SK-N-SH (cell line): ENCODE measurements at regions not wholly inside any gene's neighbourhood (a gene's known extent, or its start where the extent isn't known, plus 50 kb on each side); places are given as distances from the start of the nearest gene placed in this dataset.

Experiments
- ELF1 ChIP-seq: IDR thresholded peaks from 2 replicates; pipeline ENCODE4 v1.4.0; 2012
- EP300 ChIP-seq, 2 experiments: IDR thresholded peaks; 2 replicates each; pipeline versions ENCODE4 v1.4.0 to v1.6.1; 2012; ENCODE audit warnings: borderline replicate concordance in 1 of 2, low read depth in 1 of 2, low read length in 1 of 2
- EZH2phosphoT487 ChIP-seq: fragments of 200-600 bp; sonication (generic); IDR thresholded peaks from 2 replicates; pipeline ENCODE4 v1.6.1; 2017; ENCODE audit warnings: low read depth, mixed run types, mild to moderate bottlenecking, antibody characterized with exemption, moderate library complexity, borderline replicate concordance
- JUND ChIP-seq: IDR thresholded peaks from 2 replicates; pipeline ENCODE4 v1.4.0; 2012
- MEF2A ChIP-seq: IDR thresholded peaks from 2 replicates; pipeline ENCODE4 v1.4.0; 2012; ENCODE audit warnings: low read depth, borderline replicate concordance
- POLR2AphosphoS5 ChIP-seq: IDR thresholded peaks from 2 replicates; pipeline ENCODE4 v1.6.1; 2012; ENCODE audit warnings: low read depth, low read length
- SIN3A ChIP-seq: IDR thresholded peaks from 2 replicates; pipeline ENCODE4 v1.6.1; 2012; ENCODE audit warnings: low read depth, mild to moderate bottlenecking, low read length, moderate library complexity, borderline replicate concordance
- TEAD4 ChIP-seq: IDR thresholded peaks from 2 replicates; pipeline ENCODE4 v1.4.0; 2012; ENCODE audit warnings: mild to moderate bottlenecking, borderline replicate concordance; ENCODE audit not compliant: insufficient read depth
- TF ChIP-seq, protein P1 (sequence below): fragments of 150-350 bp; IDR thresholded peaks from 2 replicates; pipeline ENCODE4 v1.6.1; 2017; ENCODE audit warnings: antibody characterized with exemption, low read length, low read depth, borderline replicate concordance
- TF ChIP-seq, protein P2 (sequence below): fragments of 200-600 bp; sonication (generic); IDR thresholded peaks from 2 replicates; pipeline ENCODE4 v1.6.1; 2017; ENCODE audit warnings: antibody characterized with exemption, mild to moderate bottlenecking, moderate library complexity

DNA sequence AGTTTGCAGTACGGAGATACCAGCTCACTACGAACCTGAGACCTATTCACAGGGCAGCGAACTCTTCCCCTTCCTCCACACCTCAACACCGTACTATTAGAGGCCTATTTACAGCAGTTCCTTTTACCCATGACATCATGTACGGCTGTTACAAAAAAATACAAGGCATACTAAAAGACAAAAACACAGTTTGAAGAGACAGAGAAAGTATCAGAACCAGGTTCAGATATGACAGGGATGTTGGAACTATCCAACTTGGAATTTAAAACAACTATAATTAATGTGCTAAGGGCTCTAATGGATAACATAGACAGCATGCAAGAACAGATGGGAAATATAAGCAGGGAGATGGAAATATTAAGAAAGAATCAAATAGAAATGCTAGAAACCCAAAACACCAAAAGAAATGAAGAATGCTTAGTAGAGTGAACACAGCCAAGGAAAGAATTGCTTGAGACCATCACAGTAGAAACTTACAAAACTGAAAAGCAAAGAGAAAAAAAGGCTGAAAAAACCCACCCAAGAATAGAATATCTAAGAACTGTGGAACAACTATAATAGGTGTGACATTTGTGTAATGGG, 99.2 kb upstream of the ZNF521 start:
- TF ChIP-seq ELF1: no peak
- TF ChIP-seq MEF2A: no peak
- TF ChIP-seq POLR2AphosphoS5: no peak
- no peak for TF ChIP-seq JUND
- TF ChIP-seq, protein P1, sequence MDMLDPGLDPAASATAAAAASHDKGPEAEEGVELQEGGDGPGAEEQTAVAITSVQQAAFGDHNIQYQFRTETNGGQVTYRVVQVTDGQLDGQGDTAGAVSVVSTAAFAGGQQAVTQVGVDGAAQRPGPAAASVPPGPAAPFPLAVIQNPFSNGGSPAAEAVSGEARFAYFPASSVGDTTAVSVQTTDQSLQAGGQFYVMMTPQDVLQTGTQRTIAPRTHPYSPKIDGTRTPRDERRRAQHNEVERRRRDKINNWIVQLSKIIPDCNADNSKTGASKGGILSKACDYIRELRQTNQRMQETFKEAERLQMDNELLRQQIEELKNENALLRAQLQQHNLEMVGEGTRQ: no peak
- TF ChIP-seq, protein P2, sequence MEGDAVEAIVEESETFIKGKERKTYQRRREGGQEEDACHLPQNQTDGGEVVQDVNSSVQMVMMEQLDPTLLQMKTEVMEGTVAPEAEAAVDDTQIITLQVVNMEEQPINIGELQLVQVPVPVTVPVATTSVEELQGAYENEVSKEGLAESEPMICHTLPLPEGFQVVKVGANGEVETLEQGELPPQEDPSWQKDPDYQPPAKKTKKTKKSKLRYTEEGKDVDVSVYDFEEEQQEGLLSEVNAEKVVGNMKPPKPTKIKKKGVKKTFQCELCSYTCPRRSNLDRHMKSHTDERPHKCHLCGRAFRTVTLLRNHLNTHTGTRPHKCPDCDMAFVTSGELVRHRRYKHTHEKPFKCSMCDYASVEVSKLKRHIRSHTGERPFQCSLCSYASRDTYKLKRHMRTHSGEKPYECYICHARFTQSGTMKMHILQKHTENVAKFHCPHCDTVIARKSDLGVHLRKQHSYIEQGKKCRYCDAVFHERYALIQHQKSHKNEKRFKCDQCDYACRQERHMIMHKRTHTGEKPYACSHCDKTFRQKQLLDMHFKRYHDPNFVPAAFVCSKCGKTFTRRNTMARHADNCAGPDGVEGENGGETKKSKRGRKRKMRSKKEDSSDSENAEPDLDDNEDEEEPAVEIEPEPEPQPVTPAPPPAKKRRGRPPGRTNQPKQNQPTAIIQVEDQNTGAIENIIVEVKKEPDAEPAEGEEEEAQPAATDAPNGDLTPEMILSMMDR: no peak
- TF ChIP-seq EP300 (IDR thresholded peaks at IDR 0.05; ENCODE audit: borderline replicate concordance in 1 of 2, low read depth in 1 of 2, low read length in 1 of 2): no peak
- TF ChIP-seq SIN3A: no peak
- no peak for TF ChIP-seq TEAD4
- no peak for TF ChIP-seq EZH2phosphoT487
